ENCODE measurements at regions not wholly inside any gene's neighbourhood (a gene's known extent, or its start where the extent isn't known, plus 50 kb on each side); places are given as distances from the start of the nearest gene placed in this dataset.
"Not testable (repeated sequence)": the region's sequence is repeated elsewhere in the genome, so short reads cannot be mapped to it uniquely, and the experiment has no call there.

GRCh38 chr10:2790396-2791188 lies 276.8 kb upstream of the PFKP start:
- no peak for DNase-seq (ENCODE audit: low spot score)

GRCh38 chr10:2786251-2786650 lies 281.1 kb upstream of the PFKP start:
- DNase-seq (ENCODE audit: low spot score): no peak

- DNase-seq (ENCODE audit: low spot score): no peak
Measured at GRCh38 chr10:2784766-2785165, 282.6 kb upstream of the PFKP start.

- no peak for DNase-seq (ENCODE audit: low spot score)
Measured at GRCh38 chr10:2782950-2783349, 284.4 kb upstream of the PFKP start.

GRCh38 chr10:2782265-2782664 lies 285.1 kb upstream of the PFKP start:
- no peak for DNase-seq (ENCODE audit: low spot score)

GRCh38 chr10:2777666-2778355 lies 289.5 kb upstream of the PFKP start:
- DNase-seq (ENCODE audit: low spot score): no peak

GRCh38 chr10:2772816-2773631 lies 294.3 kb upstream of the PFKP start:
- no peak for DNase-seq (ENCODE audit: low spot score)

GRCh38 chr10:2772135-2772534 lies 295.2 kb upstream of the PFKP start:
- no peak for DNase-seq (ENCODE audit: low spot score)

- DNase-seq (ENCODE audit: low spot score): not testable (repeated sequence)
Measured at GRCh38 chr10:2767293-2767692, 300.1 kb upstream of the PFKP start.

- DNase-seq (ENCODE audit: low spot score): no peak
Measured at GRCh38 chr10:2761971-2762370, 305.4 kb upstream of the PFKP start.

- no peak for DNase-seq (ENCODE audit: low spot score)
Measured at GRCh38 chr10:2761311-2761710, 306.0 kb upstream of the PFKP start.

GRCh38 chr10:2760736-2761135 lies 306.6 kb upstream of the PFKP start:
- no peak for DNase-seq (ENCODE audit: low spot score)

GRCh38 chr10:2759233-2759632 lies 308.1 kb upstream of the PFKP start:
- no peak for DNase-seq (ENCODE audit: low spot score)

GRCh38 chr10:2754943-2755342 lies 312.4 kb upstream of the PFKP start:
- DNase-seq (ENCODE audit: low spot score): no peak

GRCh38 chr10:2748287-2748686 lies 319.1 kb upstream of the PFKP start:
- DNase-seq (ENCODE audit: low spot score): no peak

GRCh38 chr10:2746638-2747037 lies 320.7 kb upstream of the PFKP start:
- no peak for DNase-seq (ENCODE audit: low spot score)

- no peak for DNase-seq (ENCODE audit: low spot score)
Measured at GRCh38 chr10:2745666-2746065, 321.7 kb upstream of the PFKP start.

- no peak for DNase-seq (ENCODE audit: low spot score)
Measured at GRCh38 chr10:2744547-2745200, 322.7 kb upstream of the PFKP start.

- no peak for DNase-seq (ENCODE audit: low spot score)
Measured at GRCh38 chr10:2734603-2735002, 332.7 kb upstream of the PFKP start.

GRCh38 chr10:2733278-2733963 lies 333.9 kb upstream of the PFKP start:
- no peak for DNase-seq (ENCODE audit: low spot score)

- DNase-seq (ENCODE audit: low spot score): no peak
Measured at GRCh38 chr10:2731940-2732339, 335.4 kb upstream of the PFKP start.

GRCh38 chr10:2729197-2729596 lies 338.2 kb upstream of the PFKP start:
- no peak for DNase-seq (ENCODE audit: low spot score)
